Hypothalamus (tissue), 51 donors: ENCODE measurements at regions not wholly inside any gene's neighbourhood (a gene's known extent, or its start where the extent isn't known, plus 50 kb on each side); places are given as distances from the start of the nearest gene placed in this dataset.
A peak's percentile ranks its signal among the peaks of the same experiment; 100 is the strongest.

Experiments used
- DNase-seq, 51 donors: peaks; one replicate each; lab custom pipeline; 2025; lab: John Stamatoyannopoulos, UW

- no peak for DNase-seq
Measured at GRCh38 chr5:135669416-135669815, 90.6 kb upstream of the CXCL14 start.

- DNase-seq = no peak
Measured at GRCh38 chr5:135667673-135668072, 88.9 kb upstream of the CXCL14 start.

GRCh38 chr5:135667204-135667603 lies 88.4 kb upstream of the CXCL14 start:
- no peak for DNase-seq

- DNase-seq = no peak
Measured at GRCh38 chr5:135662683-135663082, 83.9 kb upstream of the CXCL14 start.

GRCh38 chr5:135662061-135662481 lies 83.3 kb upstream of the CXCL14 start:
- peak in 1 of 51 donors; percentile 9 for DNase-seq

GRCh38 chr5:135660826-135661575 lies 82.2 kb upstream of the CXCL14 start:
- peak in 2 of 51 donors; percentile 3 to 23 for DNase-seq

GRCh38 chr5:135657536-135658305 lies 78.9 kb upstream of the CXCL14 start:
- DNase-seq = no peak

GRCh38 chr5:135655468-135655815 lies 76.7 kb upstream of the CXCL14 start:
- DNase-seq = no peak

- DNase-seq = no peak
Measured at GRCh38 chr5:135654761-135655467, 76.1 kb upstream of the CXCL14 start.

GRCh38 chr5:135651156-135651555 lies 72.4 kb upstream of the CXCL14 start:
- DNase-seq = no peak

GRCh38 chr5:135650081-135650480 lies 71.3 kb upstream of the CXCL14 start:
- no peak for DNase-seq

GRCh38 chr5:135649435-135649834 lies 70.6 kb upstream of the CXCL14 start:
- no peak for DNase-seq

- DNase-seq = no peak
Measured at GRCh38 chr5:135648116-135648515, 69.3 kb upstream of the CXCL14 start.

- no peak for DNase-seq
Measured at GRCh38 chr5:135645336-135646180, 66.8 kb upstream of the CXCL14 start.

GRCh38 chr5:135644816-135645215 lies 66.0 kb upstream of the CXCL14 start:
- no peak for DNase-seq

- no peak for DNase-seq
Measured at GRCh38 chr5:135643881-135644766, 65.3 kb upstream of the CXCL14 start.

GRCh38 chr5:135642934-135643333 lies 64.1 kb upstream of the CXCL14 start:
- no peak for DNase-seq

GRCh38 chr5:135642488-135642870 lies 63.7 kb upstream of the CXCL14 start:
- DNase-seq = no peak

- DNase-seq = no peak
Measured at GRCh38 chr5:135641734-135642487, 63.1 kb upstream of the CXCL14 start.
